BJ (cell line): ENCODE measurements at regions not wholly inside any gene's neighbourhood (a gene's known extent, or its start where the extent isn't known, plus 50 kb on each side); places are given as distances from the start of the nearest gene placed in this dataset.

Experiments
- CTCF ChIA-PET: fragments of 350-600 bp; formaldehyde crosslinking; extraction: SDS; loops from one replicate; lab custom pipeline; 2021; ENCODE audit warnings: antibody characterized with exemption, inconsistent platforms; lab: Yijun Ruan, JAX
- POLR2A ChIA-PET: fragments of 300-600 bp; sonication (Branson Sonifier 250); formaldehyde crosslinking; extraction: SDS; loops from one replicate; lab custom pipeline; 2021; ENCODE audit warnings: antibody characterized with exemption; lab: Charles Lee
- DNase-seq: peaks from one replicate; pipeline ENCODE4 v3.0.0-alpha.2; 2011; ENCODE audit warnings: low read depth
- H3K27me3 ChIP-seq: 2 replicates; pipeline ENCODE4 v1.6.0; 2011; ENCODE audit warnings: low read length; ENCODE audit not compliant: control insufficient read depth, insufficient read depth
- H3K36me3 ChIP-seq: 2 replicates; pipeline ENCODE4 v1.5.1; 2011; ENCODE audit warnings: low read length; ENCODE audit not compliant: control insufficient read depth, insufficient read depth
- H3K4me3 ChIP-seq: 2 replicates; pipeline ENCODE4 v1.5.1; 2011; ENCODE audit warnings: low read depth, mild to moderate bottlenecking, control low read depth, low read length
- CTCF ChIP-seq: IDR thresholded peaks from 2 replicates; pipeline ENCODE4 v1.5.1; 2011; ENCODE audit warnings: low read depth, mild to moderate bottlenecking, control low read depth, inconsistent platforms, low read length, moderate library complexity; ENCODE audit not compliant: insufficient read depth

GRCh38 chr3:167909952-167910351 is 174.4 kb downstream of the SERPINI1 start:
- TF ChIP-seq CTCF = no peak
- Histone ChIP-seq H3K27me3 (no peaks in the 10 kb centered on the region), H3K4me3 (no peak overlapping the region), H3K36me3 (no peaks in the 10 kb centered on the region)
- ChIA-PET CTCF (no interaction called here), POLR2A (no interaction called here)
- no peak for DNase-seq

- no peak for TF ChIP-seq CTCF
- DNase-seq = no peak
- no peaks in the 10 kb centered on the region for H3K36me3 ChIP-seq
- CTCF ChIA-PET = interaction anchor here (1.0 kb wide), 1 partner anchor 17 kb away, joined by 3 read pairs; no protein-coding TSS in a partner anchor
- POLR2A ChIA-PET = no interaction called here
- H3K27me3 ChIP-seq = no peaks in the 10 kb centered on the region
- no peak overlapping the region for H3K4me3 ChIP-seq
Observed at GRCh38 chr3:167909504-167909896, 174.0 kb downstream of the SERPINI1 start.

DNA sequence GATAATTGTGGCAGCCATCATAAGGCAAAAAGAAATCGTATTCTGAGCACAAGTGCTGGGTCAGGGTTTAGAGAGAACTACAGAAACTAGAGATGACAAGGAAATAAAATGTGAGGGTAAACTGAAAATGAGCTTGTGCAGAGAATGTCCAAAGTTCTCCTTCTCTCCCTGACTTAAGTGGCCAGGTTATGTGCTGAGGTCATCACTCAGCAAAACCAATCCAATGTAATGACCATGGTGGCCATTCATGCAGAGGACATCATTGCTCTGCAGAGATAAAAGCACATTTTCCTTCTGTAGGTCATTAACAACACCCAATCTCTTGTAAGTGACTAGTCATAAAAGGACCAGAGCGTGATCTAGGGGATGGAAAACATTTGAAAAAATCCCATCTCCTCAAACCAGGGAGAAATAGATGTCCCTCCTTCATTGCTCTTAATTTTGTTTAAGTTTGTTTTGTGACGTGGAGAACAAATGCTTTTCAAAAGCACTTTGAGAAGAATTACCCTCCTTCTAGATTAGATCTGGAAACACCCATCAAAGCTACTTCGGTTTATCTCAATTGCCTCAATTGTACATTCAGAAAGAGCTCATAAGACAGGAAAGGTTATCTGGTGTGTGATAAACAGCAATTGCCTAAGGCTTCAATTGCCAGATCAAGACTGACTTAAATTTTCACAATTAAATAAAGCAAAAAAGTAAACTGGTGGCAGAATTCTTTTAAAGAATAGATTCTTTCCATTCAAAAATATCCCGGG is 173.4 kb downstream of the SERPINI1 start:
- CTCF ChIA-PET = interaction anchor here (1.0 kb wide), 1 partner anchor 16 kb away, joined by 3 read pairs; no protein-coding TSS in a partner anchor
- H3K4me3 ChIP-seq = no peak overlapping the region
- POLR2A ChIA-PET = no interaction called here

DNA sequence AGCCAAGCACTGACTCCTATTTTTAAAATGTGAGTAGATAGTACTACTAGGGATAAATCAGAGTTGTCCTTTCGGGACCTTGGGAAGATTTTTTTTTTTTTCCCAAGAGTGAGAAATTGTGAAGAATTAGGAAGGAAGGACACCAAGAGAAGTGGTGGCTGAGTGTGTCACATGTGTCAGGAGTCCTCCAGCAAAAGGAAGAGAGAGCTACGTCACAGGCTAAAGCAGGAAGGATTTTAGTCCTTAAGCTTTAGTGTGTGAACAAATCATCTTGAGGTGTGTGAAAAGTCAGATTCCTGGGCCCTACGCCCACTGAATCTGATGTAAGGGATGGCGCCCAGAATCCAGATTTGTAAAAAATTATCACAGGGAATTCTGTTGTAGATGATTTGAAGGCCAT is 172.7 kb downstream of the SERPINI1 start:
- no peak for TF ChIP-seq CTCF
- no peaks in the 10 kb centered on the region for H3K36me3 ChIP-seq
- no peaks in the 10 kb centered on the region for H3K27me3 ChIP-seq
- POLR2A ChIA-PET = no interaction called here
- DNase-seq = no peak
- CTCF ChIA-PET = no interaction called here
- H3K4me3 ChIP-seq = no peak overlapping the region

More for the DNA sequence above, 173.4 kb downstream of the SERPINI1 start:
- no peak for TF ChIP-seq CTCF
- no peak for DNase-seq
- H3K36me3 ChIP-seq = no peaks in the 10 kb centered on the region
- H3K27me3 ChIP-seq = no peaks in the 10 kb centered on the region

- CTCF ChIA-PET = no interaction called here
- no peak overlapping the region for H3K4me3 ChIP-seq
- H3K27me3 ChIP-seq = no peaks in the 10 kb centered on the region
- POLR2A ChIA-PET = no interaction called here
- H3K36me3 ChIP-seq = no peaks in the 10 kb centered on the region
- no peak for TF ChIP-seq CTCF
- no peak for DNase-seq
Observed at GRCh38 chr3:167901138-167901537, 165.6 kb downstream of the SERPINI1 start.
